Nephron progenitor cell (in vitro differentiated cells): ENCODE measurements at regions not wholly inside any gene's neighbourhood (a gene's known extent, or its start where the extent isn't known, plus 50 kb on each side); places are given as distances from the start of the nearest gene placed in this dataset.
A peak's percentile ranks its signal among the peaks of the same experiment; 100 is the strongest.

ENCODE experiments used
- DNase-seq: peaks from one replicate; pipeline ENCODE4 v3.0.0; 2021
- H3K27ac Mint-ChIP-seq: 2 replicates; pipeline ENCODE4 v1.8.0; 2021; ENCODE audit warnings: mild to moderate bottlenecking, moderate library complexity, mixed read lengths
- H3K27me3 Mint-ChIP-seq: 2 replicates; pipeline ENCODE4 v1.8.0; 2021; ENCODE audit warnings: mild to moderate bottlenecking, low read depth, mixed read lengths; ENCODE audit not compliant: poor library complexity
- H3K36me3 Mint-ChIP-seq: 2 replicates; pipeline ENCODE4 v1.8.0; 2021; ENCODE audit warnings: low read depth, mixed read lengths
- H3K4me1 Mint-ChIP-seq: 2 replicates; pipeline ENCODE4 v1.8.0; 2021; ENCODE audit warnings: mixed read lengths
- H3K4me3 Mint-ChIP-seq: 2 replicates; pipeline ENCODE4 v1.8.0; 2021; ENCODE audit warnings: mild to moderate bottlenecking, moderate library complexity, mixed read lengths
- H3K9me3 Mint-ChIP-seq: 2 replicates; pipeline ENCODE4 v1.8.0; 2021; ENCODE audit warnings: mild to moderate bottlenecking, moderate library complexity, mixed read lengths
- TF ChIP-seq, protein P1 (sequence below): fragments of 200-600 bp; sonication (generic); IDR thresholded peaks from 2 replicates; pipeline ENCODE4 v1.5.0; 2021; ENCODE audit warnings: antibody characterized with exemption

- TF ChIP-seq, protein P1, sequence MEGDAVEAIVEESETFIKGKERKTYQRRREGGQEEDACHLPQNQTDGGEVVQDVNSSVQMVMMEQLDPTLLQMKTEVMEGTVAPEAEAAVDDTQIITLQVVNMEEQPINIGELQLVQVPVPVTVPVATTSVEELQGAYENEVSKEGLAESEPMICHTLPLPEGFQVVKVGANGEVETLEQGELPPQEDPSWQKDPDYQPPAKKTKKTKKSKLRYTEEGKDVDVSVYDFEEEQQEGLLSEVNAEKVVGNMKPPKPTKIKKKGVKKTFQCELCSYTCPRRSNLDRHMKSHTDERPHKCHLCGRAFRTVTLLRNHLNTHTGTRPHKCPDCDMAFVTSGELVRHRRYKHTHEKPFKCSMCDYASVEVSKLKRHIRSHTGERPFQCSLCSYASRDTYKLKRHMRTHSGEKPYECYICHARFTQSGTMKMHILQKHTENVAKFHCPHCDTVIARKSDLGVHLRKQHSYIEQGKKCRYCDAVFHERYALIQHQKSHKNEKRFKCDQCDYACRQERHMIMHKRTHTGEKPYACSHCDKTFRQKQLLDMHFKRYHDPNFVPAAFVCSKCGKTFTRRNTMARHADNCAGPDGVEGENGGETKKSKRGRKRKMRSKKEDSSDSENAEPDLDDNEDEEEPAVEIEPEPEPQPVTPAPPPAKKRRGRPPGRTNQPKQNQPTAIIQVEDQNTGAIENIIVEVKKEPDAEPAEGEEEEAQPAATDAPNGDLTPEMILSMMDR = no peak
- no peak overlapping the region for H3K27ac Mint-ChIP-seq
- no peaks in the 10 kb centered on the region for H3K27me3 Mint-ChIP-seq
- peaks cover 4% of the 10 kb centered on the region for H3K9me3 Mint-ChIP-seq
- no peaks in the 10 kb centered on the region for H3K36me3 Mint-ChIP-seq
- no peak overlapping the region for H3K4me3 Mint-ChIP-seq
- no peaks in the 10 kb centered on the region for H3K4me1 Mint-ChIP-seq
- no peak for DNase-seq
Observed at GRCh38 chr5:159533197-159533596, 202.9 kb upstream of the IL12B start.

GRCh38 chr5:159536166-159536565 is 205.9 kb upstream of the IL12B start:
- Mint-ChIP-seq H3K4me1 (no peaks in the 10 kb centered on the region), H3K27ac (no peak overlapping the region), H3K4me3 (no peak overlapping the region), H3K27me3 (peaks cover 4% of the 10 kb centered on the region), H3K36me3 (no peaks in the 10 kb centered on the region), H3K9me3 (no peaks in the 10 kb centered on the region)
- no peak for DNase-seq
- TF ChIP-seq, protein P1 = no peak

DNA sequence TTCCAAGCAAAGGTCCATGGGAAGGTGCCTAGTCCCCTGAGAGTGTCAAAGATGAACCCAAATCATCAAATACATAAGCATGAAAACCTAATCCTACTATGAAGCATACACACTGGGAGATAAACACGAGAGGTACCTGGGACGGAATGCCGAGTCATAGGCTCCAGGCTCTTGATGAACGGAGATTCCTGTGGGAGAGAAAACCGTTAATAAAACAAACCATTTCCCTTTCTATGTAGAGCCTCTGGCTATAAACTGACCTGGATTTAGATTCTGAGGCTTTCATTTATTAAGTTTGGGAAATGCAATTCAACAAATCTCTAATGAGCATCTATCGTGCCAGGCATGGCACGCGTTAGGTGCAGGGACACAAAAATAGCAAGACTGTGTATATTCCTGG is 206.4 kb upstream of the IL12B start:
- no peaks in the 10 kb centered on the region for H3K9me3 Mint-ChIP-seq
- H3K4me1 Mint-ChIP-seq = no peaks in the 10 kb centered on the region
- no peaks in the 10 kb centered on the region for H3K36me3 Mint-ChIP-seq
- TF ChIP-seq, protein P1 = no peak
- no peak for DNase-seq
- H3K27me3 Mint-ChIP-seq = peaks cover 4% of the 10 kb centered on the region
- H3K4me3 Mint-ChIP-seq = no peak overlapping the region
- H3K27ac Mint-ChIP-seq = no peak overlapping the region

- Mint-ChIP-seq H3K27me3 (peaks cover 9% of the 10 kb centered on the region), H3K27ac (peak overlapping the region; percentile 21), H3K9me3 (no peaks in the 10 kb centered on the region), H3K36me3 (no peaks in the 10 kb centered on the region), H3K4me3 (no peak overlapping the region), H3K4me1 (peaks cover 7% of the 10 kb centered on the region)
- TF ChIP-seq, protein P1 = no peak
- DNase-seq = no peak
Observed at GRCh38 chr5:159539678-159540077, 209.4 kb upstream of the IL12B start.

GRCh38 chr5:159543326-159543725 is 213.0 kb upstream of the IL12B start:
- H3K27me3 Mint-ChIP-seq = peaks cover 13% of the 10 kb centered on the region
- no peak overlapping the region for H3K4me3 Mint-ChIP-seq
- no peak overlapping the region for H3K27ac Mint-ChIP-seq
- no peaks in the 10 kb centered on the region for H3K36me3 Mint-ChIP-seq
- no peak for DNase-seq
- TF ChIP-seq, protein P1 = no peak
- H3K4me1 Mint-ChIP-seq = peaks cover 7% of the 10 kb centered on the region
- peaks cover 17% of the 10 kb centered on the region for H3K9me3 Mint-ChIP-seq

- Mint-ChIP-seq H3K9me3 (peaks cover 17% of the 10 kb centered on the region), H3K36me3 (no peaks in the 10 kb centered on the region), H3K4me3 (no peak overlapping the region), H3K4me1 (peaks cover 7% of the 10 kb centered on the region), H3K27me3 (peaks cover 15% of the 10 kb centered on the region), H3K27ac (no peak overlapping the region)
- TF ChIP-seq, protein P1 = no peak
- no peak for DNase-seq
Observed at GRCh38 chr5:159545156-159545555, 214.9 kb upstream of the IL12B start.
